Lower leg skin (tissue), 4 donors: ENCODE measurements at regions not wholly inside any gene's neighbourhood (a gene's known extent, or its start where the extent isn't known, plus 50 kb on each side); places are given as distances from the start of the nearest gene placed in this dataset.
A peak's percentile ranks its signal among the peaks of the same experiment; 100 is the strongest.

Source experiments
- DNase-seq, 2 donors: peaks; one replicate each; pipeline ENCODE4 v3.0.0-alpha.2; 2019; ENCODE audit warnings: low spot score in 2 of 2
- H3K4me3 ChIP-seq: fragments of 200-600 bp; sonication (generic); 2 replicates; pipeline ENCODE4 v1.5.1; 2017; ENCODE audit warnings: mild to moderate bottlenecking, low read depth; ENCODE audit not compliant: poor library complexity, severe bottlenecking
- CTCF ChIP-seq, 3 donors: fragments of 450-650 bp; IDR thresholded peaks; one replicate each; pipeline ENCODE4 v1.5.1; 2016; ENCODE audit warnings: antibody characterized with exemption in 3 of 3, mild to moderate bottlenecking in 3 of 3, moderate library complexity in 2 of 3
- POLR2A ChIP-seq, 2 donors: fragments of 450-650 bp; IDR thresholded peaks; one replicate each; pipeline ENCODE4 v1.6.1; 2016 to 2017; ENCODE audit warnings: antibody characterized with exemption in 2 of 2, mild to moderate bottlenecking in 1 of 2, moderate library complexity in 1 of 2
- WGBS, 2 donors: methylation state at CpG; one replicate each; pipeline ENCODE4 v1.1.5; 2018; 5-methylcytosine and 5-hydroxymethylcytosine counted together
- intact Hi-C: fragments of 100-400 bp; cut with DNase I; formaldehyde crosslinking; loops from one replicate; pipeline ENCODE4 v1.15.0; 2023; ENCODE audit warnings: low total_unique reads

GRCh38 chr2:16022548-16023240 is 82.3 kb downstream of the MYCN start:
- WGBS, 2 donors = 72 to 73% methylated on average over 6 of the region's 6 CpGs

GRCh38 chr2:16021611-16022363 is 81.4 kb downstream of the MYCN start:
- intact Hi-C loops = no loop called here
- no peak for DNase-seq
- TF ChIP-seq CTCF (IDR thresholded peaks at IDR 0.05) (no peak), POLR2A (IDR thresholded peaks at IDR 0.05) (no peak)
- 55 to 61% methylated on average over 4 of the region's 4 CpGs for WGBS, 2 donors
- H3K4me3 ChIP-seq = no peak overlapping the region

More at GRCh38 chr2:16022548-16023240, 82.3 kb downstream of the MYCN start:
- intact Hi-C loops = no loop called here
- TF ChIP-seq CTCF (IDR thresholded peaks at IDR 0.05) (no peak), POLR2A (IDR thresholded peaks at IDR 0.05) (no peak)
- H3K4me3 ChIP-seq = no peak overlapping the region
- DNase-seq = peak in 1 of 2 donors; percentile 45

- 83 to 88% methylated on average over 5 of the region's 5 CpGs for WGBS, 2 donors
- TF ChIP-seq POLR2A (IDR thresholded peaks at IDR 0.05) = no peak
- no peak for TF ChIP-seq CTCF (IDR thresholded peaks at IDR 0.05)
- DNase-seq = peak in 1 of 2 donors; percentile 28
- intact Hi-C loops = no loop called here
- H3K4me3 ChIP-seq = no peak overlapping the region
Measured at GRCh38 chr2:16020389-16021008, 80.1 kb downstream of the MYCN start.

GRCh38 chr2:16019617-16020351 is 79.4 kb downstream of the MYCN start:
- 83 to 89% methylated on average over 4 of the region's 4 CpGs for WGBS, 2 donors
- DNase-seq = peak in 1 of 2 donors; percentile 48
- no peak overlapping the region for H3K4me3 ChIP-seq
- no peak for TF ChIP-seq CTCF (IDR thresholded peaks at IDR 0.05)
- no peak for TF ChIP-seq POLR2A (IDR thresholded peaks at IDR 0.05)
- intact Hi-C loops = no loop called here

- no peak overlapping the region for H3K4me3 ChIP-seq
- 80 to 82% methylated on average over 6 of the region's 6 CpGs for WGBS, 2 donors
- TF ChIP-seq POLR2A (IDR thresholded peaks at IDR 0.05) (no peak), CTCF (IDR thresholded peaks at IDR 0.05) (no peak)
- DNase-seq = no peak
- intact Hi-C loops = no loop called here
Measured at GRCh38 chr2:16019060-16019480, 78.7 kb downstream of the MYCN start.
